Ishikawa (cell line): ENCODE measurements at regions not wholly inside any gene's neighbourhood (a gene's known extent, or its start where the extent isn't known, plus 50 kb on each side); places are given as distances from the start of the nearest gene placed in this dataset.
A peak's percentile ranks its signal among the peaks of the same experiment; 100 is the strongest.

ENCODE experiments used
- CEBPB ChIP-seq: IDR thresholded peaks from 2 replicates; pipeline ENCODE4 v1.6.1; 2012
- CREB1 ChIP-seq: IDR thresholded peaks from 2 replicates; pipeline ENCODE4 v1.6.1; 2012; ENCODE audit warnings: low read depth
- EGR1 ChIP-seq: IDR thresholded peaks from 2 replicates; pipeline ENCODE4 v1.6.1; 2012
- EP300 ChIP-seq: IDR thresholded peaks from 2 replicates; pipeline ENCODE4 v1.6.1; 2012; ENCODE audit warnings: borderline replicate concordance
- FOXM1 ChIP-seq: IDR thresholded peaks from 2 replicates; pipeline ENCODE4 v1.6.1; 2012; ENCODE audit warnings: low read depth, borderline replicate concordance
- MAX ChIP-seq: IDR thresholded peaks from 2 replicates; pipeline ENCODE4 v1.6.1; 2012
- NFIC ChIP-seq: IDR thresholded peaks from 2 replicates; pipeline ENCODE4 v1.6.1; 2012
- RAD21 ChIP-seq: IDR thresholded peaks from 2 replicates; pipeline ENCODE4 v1.6.1; 2012; ENCODE audit warnings: low read depth
- REST ChIP-seq: IDR thresholded peaks from 2 replicates; pipeline ENCODE4 v1.6.1; 2012; ENCODE audit warnings: low read depth, mild to moderate bottlenecking
- TAF1 ChIP-seq: IDR thresholded peaks from 2 replicates; pipeline ENCODE4 v1.6.1; 2012; ENCODE audit warnings: low read depth, mild to moderate bottlenecking
- TCF12 ChIP-seq: IDR thresholded peaks from 2 replicates; pipeline ENCODE4 v1.6.1; 2012; ENCODE audit warnings: low read depth
- TEAD4 ChIP-seq: IDR thresholded peaks from 2 replicates; pipeline ENCODE4 v1.6.1; 2012
- USF1 ChIP-seq: IDR thresholded peaks from 2 replicates; pipeline ENCODE4 v1.6.1; 2012
- YY1 ChIP-seq: IDR thresholded peaks from 2 replicates; pipeline ENCODE4 v1.6.1; 2012; ENCODE audit warnings: low read depth
- ZBTB7A ChIP-seq: IDR thresholded peaks from 2 replicates; pipeline ENCODE4 v1.6.1; 2012; ENCODE audit warnings: low read depth

GRCh38 chr16:35239561-35239960, 1780.1 kb downstream of the TP53TG3F start:
- TF ChIP-seq RAD21, result peak; percentile 12; the same call in 1 of the 2 replicates
- TF ChIP-seq FOXM1, result no peak
- TF ChIP-seq TAF1, result no peak
- no peak for TF ChIP-seq ZBTB7A

GRCh38 chr16:35249051-35249450, 1789.6 kb downstream of the TP53TG3F start:
- TF ChIP-seq TAF1, result no peak
- no peak for TF ChIP-seq TEAD4
- no peak for TF ChIP-seq NFIC
- no peak for TF ChIP-seq RAD21
- TF ChIP-seq CEBPB, result no peak
- no peak for TF ChIP-seq CREB1
- no peak for TF ChIP-seq ZBTB7A
- TF ChIP-seq MAX, result no peak

GRCh38 chr16:35252356-35252936, 1793.0 kb downstream of the TP53TG3F start:
- TF ChIP-seq CREB1 (peak; percentile 33; the same call in 1 of the 2 replicates), NFIC (no peak), CEBPB (no peak)

- TF ChIP-seq CEBPB, result no peak
- no peak for TF ChIP-seq MAX
- TF ChIP-seq TEAD4, result no peak
- no peak for TF ChIP-seq CREB1
- no peak for TF ChIP-seq EGR1
- TF ChIP-seq TAF1, result no peak
- no peak for TF ChIP-seq RAD21
- TF ChIP-seq FOXM1, result no peak
Observed at GRCh38 chr16:35255186-35255803, 1795.9 kb downstream of the TP53TG3F start.

- no peak for TF ChIP-seq EGR1
- no peak for TF ChIP-seq NFIC
- TF ChIP-seq CEBPB, result no peak
- no peak for TF ChIP-seq RAD21
- TF ChIP-seq YY1, result no peak
- no peak for TF ChIP-seq EP300
- TF ChIP-seq MAX, result no peak
- no peak for TF ChIP-seq REST
- TF ChIP-seq TCF12, result no peak
- no peak for TF ChIP-seq USF1
- no peak for TF ChIP-seq TEAD4
- TF ChIP-seq TAF1, result no peak
- TF ChIP-seq FOXM1, result no peak
- TF ChIP-seq ZBTB7A, result no peak
- TF ChIP-seq CREB1, result no peak
Observed at GRCh38 chr16:35255816-35256215, 1796.4 kb downstream of the TP53TG3F start.

GRCh38 chr16:35258381-35258780, 1799.0 kb downstream of the TP53TG3F start:
- TF ChIP-seq MAX, result no peak
- TF ChIP-seq EP300, result no peak
- TF ChIP-seq EGR1, result no peak
- no peak for TF ChIP-seq REST
- TF ChIP-seq ZBTB7A, result no peak
- TF ChIP-seq CEBPB, result no peak
- TF ChIP-seq RAD21, result no peak
- TF ChIP-seq TEAD4, result no peak
- TF ChIP-seq CREB1, result no peak
- TF ChIP-seq TCF12, result no peak
- no peak for TF ChIP-seq FOXM1
